AML-193 (cell line): ENCODE measurements at regions not wholly inside any gene's neighbourhood (a gene's known extent, or its start where the extent isn't known, plus 50 kb on each side); places are given as distances from the start of the nearest gene placed in this dataset.

Source experiments
- DNase-seq, 2 experiments: peaks; one replicate each; lab custom pipeline; 2025; lab: John Stamatoyannopoulos, UW

DNA sequence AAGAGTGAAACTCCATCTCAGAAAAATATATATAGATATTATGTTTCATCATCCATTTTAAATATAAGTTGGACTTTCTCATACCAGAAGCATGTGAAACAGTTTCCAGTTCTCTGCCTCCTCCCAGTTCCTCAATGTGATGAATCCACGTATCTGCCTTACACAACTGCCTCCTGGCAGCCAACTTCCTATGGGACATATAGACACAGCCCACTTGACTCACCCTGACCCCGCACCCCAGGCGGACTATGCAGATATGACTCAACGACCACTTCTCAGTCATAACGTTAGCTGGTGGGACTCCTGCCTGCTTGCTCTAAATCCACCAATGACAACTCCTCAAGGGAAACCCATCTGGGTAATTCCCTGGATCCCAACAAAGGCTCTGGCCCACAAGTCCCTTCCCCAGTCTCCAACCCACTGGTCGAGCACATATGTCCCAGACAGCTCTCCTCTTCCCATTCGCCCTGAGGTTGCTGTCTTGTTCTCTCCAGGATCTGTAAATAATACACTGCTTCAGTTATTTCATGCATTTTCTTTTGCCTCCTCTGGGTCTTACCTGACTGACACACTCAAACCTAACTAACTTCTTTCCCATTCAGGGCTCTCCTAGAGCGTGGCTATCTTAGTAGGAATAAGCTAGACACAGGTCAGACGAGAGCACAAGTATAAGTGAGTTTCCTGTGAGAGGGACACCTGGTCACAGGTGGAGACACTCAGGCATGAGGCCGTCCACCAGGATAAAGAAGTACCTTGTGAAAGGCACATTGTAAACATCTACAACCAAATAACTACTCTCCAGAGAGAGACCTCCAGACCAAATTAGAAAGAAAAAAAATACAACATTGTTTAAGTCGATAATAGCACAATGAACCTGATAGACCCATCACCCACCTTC is 548.5 kb downstream of the CD83 start:
- DNase-seq: peak; percentile 46 to 60

GRCh38 chr6:14670806-14671205 is 553.2 kb downstream of the CD83 start:
- DNase-seq: no peak

DNA sequence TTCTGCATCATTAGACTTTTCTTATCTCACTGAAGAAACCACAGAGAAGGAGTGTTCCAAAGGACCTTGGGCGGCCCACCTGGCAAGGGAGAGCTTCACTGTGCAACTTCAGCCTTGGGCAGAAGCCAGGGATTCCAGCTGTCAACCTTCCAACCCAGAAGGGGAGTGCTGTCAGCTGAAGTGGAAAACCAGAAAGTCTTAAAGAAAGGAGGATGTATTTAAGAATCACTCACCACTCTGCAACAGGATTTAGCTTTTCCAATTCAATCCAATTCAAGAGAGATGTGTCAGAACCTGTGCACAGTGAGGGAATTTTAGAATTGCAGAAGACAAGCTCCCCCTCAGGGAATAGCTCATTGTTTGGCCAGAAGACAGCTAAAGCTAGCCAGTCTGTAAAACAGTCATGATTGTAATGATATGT is 553.7 kb downstream of the CD83 start:
- DNase-seq: no peak

DNA sequence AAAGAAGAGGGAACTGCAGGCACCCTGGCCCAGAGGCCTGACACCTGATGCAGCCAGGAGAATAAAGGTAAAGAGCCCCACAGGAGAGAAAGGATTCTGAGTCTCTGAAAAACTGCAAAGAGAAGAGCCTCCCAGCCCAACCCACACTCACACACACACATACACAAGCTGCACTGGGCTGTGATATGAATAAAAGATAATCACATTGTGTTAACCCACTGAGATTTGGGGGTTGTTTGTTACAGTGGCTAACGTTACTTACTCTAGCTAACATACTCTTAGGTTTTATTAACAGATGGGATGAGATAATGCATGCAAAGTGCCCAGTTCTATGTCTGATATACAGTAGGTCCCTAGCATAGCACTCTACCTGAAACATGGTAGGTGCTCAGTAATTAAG is 554.4 kb downstream of the CD83 start:
- DNase-seq: no peak

- DNase-seq: no peak
Measured at GRCh38 chr6:14673201-14673600, 555.6 kb downstream of the CD83 start.

GRCh38 chr6:14674458-14674857 is 556.9 kb downstream of the CD83 start:
- DNase-seq: peak in 1 of 2 experiments; percentile 17

- DNase-seq: no peak
Measured at GRCh38 chr6:14674867-14675648, 557.5 kb downstream of the CD83 start.

GRCh38 chr6:14676064-14676463 is 558.5 kb downstream of the CD83 start:
- DNase-seq: no peak

DNA sequence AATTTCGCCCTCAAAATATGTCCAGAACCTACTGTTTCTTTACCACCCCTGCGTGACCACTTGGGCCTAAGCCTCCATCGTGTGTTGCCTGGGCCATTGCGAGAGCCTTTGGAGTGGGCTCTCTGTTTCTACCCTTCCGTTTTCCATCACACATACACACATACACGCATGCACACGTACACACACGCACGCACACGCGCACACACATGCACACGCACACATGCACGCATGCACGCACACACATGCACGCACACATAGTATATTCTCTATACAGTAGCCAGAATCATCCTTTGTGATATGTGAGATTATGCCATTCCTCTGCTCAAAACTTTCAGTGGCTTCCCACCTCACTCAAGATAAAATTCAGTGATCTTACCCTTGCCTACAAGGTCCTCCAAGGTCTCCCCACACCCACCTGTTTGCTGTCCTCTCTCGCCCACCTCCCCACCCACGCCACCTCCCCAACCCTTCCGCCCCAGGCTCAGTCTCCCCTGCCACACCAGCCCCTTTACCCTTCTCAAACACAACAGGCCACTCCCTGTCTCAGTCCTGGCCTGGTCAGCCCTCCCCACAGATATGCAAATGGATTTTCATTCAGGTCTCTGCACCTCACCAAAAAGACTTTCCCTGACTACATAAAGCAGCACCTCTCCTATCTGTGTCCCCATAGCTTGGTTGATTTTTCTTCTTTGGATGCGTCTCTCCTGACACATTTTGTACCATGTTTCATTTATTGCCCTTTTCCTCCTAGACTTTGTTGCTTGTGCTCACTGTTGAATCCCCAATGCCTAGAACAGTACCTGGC is 559.6 kb downstream of the CD83 start:
- DNase-seq: no peak

DNA sequence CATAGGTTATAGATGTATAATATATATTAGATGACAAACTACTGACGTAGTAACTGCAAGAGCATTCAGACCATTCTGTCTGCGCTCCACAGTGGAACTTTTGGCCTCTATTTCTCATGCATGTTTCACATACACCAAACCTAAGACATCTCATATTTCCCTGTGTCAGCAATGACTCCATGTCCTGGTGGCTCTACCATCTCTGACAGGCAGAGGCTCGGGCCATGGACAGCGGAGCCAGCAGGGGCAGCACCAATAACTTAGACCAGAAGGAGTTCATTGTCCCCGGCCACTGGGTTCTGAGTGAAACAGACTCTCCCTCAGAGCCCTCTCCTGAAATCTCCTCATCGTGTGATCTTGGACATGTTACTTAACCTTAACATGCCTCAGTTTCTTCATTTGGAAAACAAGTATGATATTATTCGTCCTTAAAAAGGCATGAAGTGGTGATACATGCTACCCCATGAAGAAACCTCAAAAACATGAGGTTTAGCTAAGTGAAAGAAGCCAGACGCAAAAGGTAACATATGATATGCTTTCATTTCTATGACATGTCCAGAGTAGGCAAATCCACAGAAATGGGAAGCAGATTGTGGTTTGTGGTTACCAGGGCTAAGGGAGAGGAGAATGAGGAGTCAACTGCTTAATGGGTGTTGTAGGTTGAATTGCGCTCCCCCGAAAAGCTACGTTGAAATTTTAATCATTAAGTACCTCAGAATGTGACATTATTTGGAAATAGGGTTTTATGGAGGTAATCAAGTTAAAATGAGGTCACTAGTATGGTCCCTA is 564.0 kb upstream of the JARID2 start:
- peak; percentile 84 to 90 for DNase-seq

- DNase-seq: no peak
Measured at GRCh38 chr6:14682812-14683211, 563.1 kb upstream of the JARID2 start.

GRCh38 chr6:14689639-14690038 is 556.2 kb upstream of the JARID2 start:
- no peak for DNase-seq

DNA sequence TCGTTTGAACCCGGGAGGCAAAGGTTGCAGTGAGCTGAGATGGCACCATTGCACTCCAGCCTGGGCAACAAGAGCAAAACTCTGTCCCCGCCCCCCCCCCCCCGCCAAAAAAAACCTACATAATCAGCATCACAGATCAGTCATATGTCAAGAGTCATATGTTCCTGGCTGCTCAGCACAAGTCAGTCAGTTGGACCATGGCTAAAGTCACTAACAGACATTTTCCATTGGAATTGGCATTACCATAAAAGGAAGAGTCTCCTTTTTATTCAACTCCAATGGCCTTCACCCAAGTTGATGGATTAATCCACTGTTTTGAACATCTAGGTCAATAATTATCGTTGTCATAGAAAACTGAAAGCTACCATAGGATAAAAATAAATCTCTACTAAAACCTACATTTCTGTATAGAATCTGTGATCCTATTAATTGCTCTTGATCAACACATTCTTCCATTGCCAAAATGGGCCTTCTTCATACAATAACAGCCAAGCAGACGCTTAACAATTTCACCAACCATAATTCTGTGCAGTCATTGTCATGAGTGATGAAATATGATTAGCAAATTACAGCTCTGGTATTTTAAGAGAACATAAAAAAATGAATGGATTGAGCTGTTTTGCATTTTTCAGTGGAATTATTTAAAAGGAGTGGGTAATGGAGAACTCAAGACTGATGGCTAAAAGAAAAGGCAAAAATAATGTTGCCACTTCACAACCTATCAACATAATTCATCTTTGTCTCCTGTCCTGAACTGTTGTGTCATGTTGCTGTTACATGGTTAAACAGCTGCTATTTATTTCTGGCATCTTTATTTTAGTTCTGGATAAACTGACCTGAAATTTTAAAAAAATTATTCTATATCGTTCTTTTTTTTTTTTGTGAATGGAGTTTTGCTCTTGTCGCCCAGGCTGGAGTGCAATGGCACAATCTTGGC is 555.5 kb upstream of the JARID2 start:
- no peak for DNase-seq

DNA sequence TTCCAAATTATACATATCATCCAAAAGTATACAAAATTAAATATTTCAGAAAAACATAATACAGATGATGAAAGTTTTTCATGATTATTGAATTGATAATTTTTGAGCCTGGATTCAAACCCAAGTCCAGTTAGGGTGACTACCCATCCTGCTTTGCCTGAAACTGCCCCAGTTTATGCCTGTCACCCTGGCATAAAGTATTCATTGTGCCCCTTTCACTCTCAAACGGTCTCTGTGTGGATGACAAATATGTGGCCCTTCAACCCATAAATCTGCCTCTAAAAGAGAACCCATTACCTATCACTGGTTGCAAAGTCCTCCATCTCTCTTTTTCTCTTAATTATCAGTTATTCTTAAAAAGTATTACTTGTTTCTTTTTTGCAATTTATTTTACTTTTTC is 553.7 kb upstream of the JARID2 start:
- DNase-seq: peak in 1 of 2 experiments; percentile 6

DNA sequence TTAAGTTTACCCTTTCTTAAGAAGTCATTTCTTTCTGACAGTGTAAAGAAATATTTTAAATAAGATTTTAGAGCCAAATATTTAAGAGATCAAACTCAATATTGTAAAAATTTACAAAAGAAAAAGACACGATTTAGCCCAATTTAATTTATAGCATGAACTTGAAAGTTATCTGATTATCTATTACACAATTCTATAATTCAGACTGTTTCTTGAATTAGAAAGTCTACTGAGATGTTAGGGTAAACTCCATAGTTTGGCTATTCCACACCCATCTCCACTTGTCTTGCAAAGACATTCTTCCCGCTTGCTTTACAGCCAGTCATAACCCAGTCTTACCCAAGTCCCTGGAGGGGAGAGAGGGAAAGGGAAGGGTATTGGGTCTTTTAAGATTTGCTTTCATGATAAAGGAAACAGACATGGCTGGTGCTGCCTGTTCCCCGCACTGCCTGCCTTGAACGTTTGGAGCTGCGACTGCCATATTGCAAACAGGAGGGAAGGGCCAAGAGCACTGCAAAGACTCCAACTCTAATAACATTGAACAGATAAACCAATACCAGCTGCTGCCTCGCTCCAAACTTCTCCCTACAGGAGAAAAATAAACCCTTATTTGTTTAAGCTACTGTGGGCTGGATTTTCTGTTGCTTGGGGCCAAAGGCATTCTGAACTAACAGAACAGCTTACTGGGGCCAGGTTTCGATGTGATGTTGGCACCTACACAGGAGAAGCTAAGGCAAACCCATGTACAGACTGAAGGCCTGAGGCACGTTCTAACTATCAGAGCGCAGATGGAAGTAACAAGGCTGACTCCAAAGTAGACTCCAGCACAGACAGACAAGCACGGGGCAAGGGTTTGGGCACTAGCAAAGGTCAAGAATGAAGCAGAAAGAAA is 552.3 kb upstream of the JARID2 start:
- DNase-seq: no peak

- DNase-seq: no peak
Measured at GRCh38 chr6:14694308-14694707, 551.6 kb upstream of the JARID2 start.

- DNase-seq: no peak
Measured at GRCh38 chr6:14695579-14695978, 550.3 kb upstream of the JARID2 start.

GRCh38 chr6:14696367-14696766 is 549.5 kb upstream of the JARID2 start:
- no peak for DNase-seq

DNA sequence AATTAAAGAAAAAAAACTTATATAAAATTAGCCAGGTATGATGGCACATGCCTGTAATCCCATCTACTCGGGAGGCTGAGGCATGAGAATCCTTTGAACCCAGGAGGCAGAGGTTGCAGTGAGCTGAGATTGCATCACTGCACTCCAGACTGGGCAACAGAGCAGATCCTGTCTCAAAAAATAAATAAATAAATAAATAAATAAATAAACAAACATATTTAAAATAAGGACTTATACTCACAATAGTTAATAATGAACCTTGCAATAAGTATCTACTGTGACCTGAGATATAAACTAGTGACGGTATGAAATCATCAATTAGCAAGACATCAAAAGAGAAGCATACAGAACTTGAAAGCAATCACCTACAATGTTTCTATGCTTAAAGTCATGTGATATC is 548.4 kb upstream of the JARID2 start:
- DNase-seq: no peak
